ENCODE measurements at regions not wholly inside any gene's neighbourhood (a gene's known extent, or its start where the extent isn't known, plus 50 kb on each side); places are given as distances from the start of the nearest gene placed in this dataset.

- RAD21 ChIA-PET (ENCODE audit: low non-redundant PET in 1 of 2, low total read pairs in 2 of 2, uncharacterized antibody in 2 of 2, unreplicated experiment in 2 of 2) = no interaction called here
- ATAC-seq = no peak; the same call in 1 of the 2 replicates
- H3K27ac ChIP-seq (ENCODE audit: low read depth, low read length) = no peak overlapping the region
Measured at GRCh38 chr22:48605856-48606481, 1221.7 kb downstream of the BRD1 start.

GRCh38 chr22:48605125-48605524 is 1222.5 kb downstream of the BRD1 start:
- Histone ChIP-seq H3K36me3 (ENCODE audit: control insufficient read depth in 1 of 2, insufficient read depth in 2 of 2, low read length in 2 of 2) (no peaks in the 10 kb centered on the region), H4K20me1 (ENCODE audit: insufficient read depth) (no peaks in the 10 kb centered on the region), H2AFZ (ENCODE audit: low read depth, low read length, poor library complexity, severe bottlenecking) (no peak overlapping the region), H3K27me3 (ENCODE audit: insufficient read depth, low read length) (no peaks in the 10 kb centered on the region), H3K9me2 (ENCODE audit: insufficient read depth) (no peaks in the 10 kb centered on the region), H3K4me3 (replicated peaks in 1 of 2; ENCODE audit: low read depth in 1 of 2, low read length in 2 of 2) (no peak overlapping the region), H3K27ac (ENCODE audit: low read depth, low read length) (no peak overlapping the region), H3K4me2 (ENCODE audit: low read length) (no peak overlapping the region), H3K4me1 (ENCODE audit: control insufficient read depth in 1 of 2, insufficient read depth in 2 of 2, low read length in 2 of 2) (peaks cover 0 to 7% of the 10 kb centered on the region in 2 experiments; a peak in 1 of 4 replicates), H3K79me2 (ENCODE audit: insufficient read depth, low read length) (no peaks in the 10 kb centered on the region), H3K9me3 (ENCODE audit: control insufficient read depth in 1 of 2, insufficient read depth in 1 of 2, low read depth in 1 of 2, low read length in 2 of 2) (peaks cover 0 to 5% of the 10 kb centered on the region in 2 experiments; a peak in 2 of 4 replicates), H3K9ac (ENCODE audit: low read length) (no peak overlapping the region)
- no TSS peak for BruUV-seq (replicated peaks)
- CTCF ChIA-PET = no interaction called here
- DNase-seq (ENCODE audit: low read depth, low spot score) (no peak), ATAC-seq (no peak)
- POLR2A ChIA-PET = no interaction called here
- intact Hi-C loops (cut with micrococcal nuclease) = no loop called here
- RAD21 ChIA-PET (ENCODE audit: low non-redundant PET in 1 of 2, low total read pairs in 2 of 2, uncharacterized antibody in 2 of 2, unreplicated experiment in 2 of 2) = no interaction called here
- TF ChIP-seq SP1 (IDR thresholded peaks at IDR 0.05; ENCODE audit: low read depth) (no peak), REST (IDR thresholded peaks at IDR 0.05; ENCODE audit: low read depth) (no peak), ZFX (IDR thresholded peaks at IDR 0.05) (no peak), JUND (IDR thresholded peaks at IDR 0.05) (no peak), CEBPB (IDR thresholded peaks at IDR 0.05; ENCODE audit: low read depth) (no peak), EZH2 (IDR thresholded peaks at IDR 0.05) (no peak), POLR2A (IDR thresholded peaks at IDR 0.05; ENCODE audit: borderline replicate concordance, extremely low read depth, insufficient read depth, insufficient read length) (no peak), CTCF (IDR thresholded peaks at IDR 0.05 in 2 of 3, conservative IDR thresholded peaks at IDR 0.05 in 1 of 3; ENCODE audit: borderline replicate concordance in 1 of 3, insufficient read depth in 1 of 3, low read depth in 2 of 3, low read length in 2 of 3) (no peak), FOSL1 (IDR thresholded peaks at IDR 0.05; ENCODE audit: low read depth) (no peak), EZH2phosphoT487 (IDR thresholded peaks at IDR 0.05; ENCODE audit: borderline replicate concordance) (no peak), ZBTB33 (IDR thresholded peaks at IDR 0.05; ENCODE audit: extremely low read depth, insufficient replicate concordance, low read length) (no peak), RAD21 (IDR thresholded peaks at IDR 0.05; ENCODE audit: low read depth) (no peak)

More at GRCh38 chr22:48605856-48606481, 1221.7 kb downstream of the BRD1 start:
- TF ChIP-seq JUND (IDR thresholded peaks at IDR 0.05) (0 out of 2 replicates have a peak, but pooled peaks have one; percentile 13), FOSL1 (IDR thresholded peaks at IDR 0.05; ENCODE audit: low read depth) (no peak; the same call in 1 of the 2 replicates)
- Histone ChIP-seq H3K4me2 (ENCODE audit: low read length) (peak overlapping the region; percentile 9; the same call in 1 of the 2 replicates), H3K9me3 (ENCODE audit: control insufficient read depth in 1 of 2, insufficient read depth in 1 of 2, low read depth in 1 of 2, low read length in 2 of 2) (peaks cover 0 to 5% of the 10 kb centered on the region in 2 experiments; a peak in 2 of 4 replicates), H3K36me3 (ENCODE audit: control insufficient read depth in 1 of 2, insufficient read depth in 2 of 2, low read length in 2 of 2) (no peaks in the 10 kb centered on the region), H4K20me1 (ENCODE audit: insufficient read depth) (no peaks in the 10 kb centered on the region), H3K27me3 (ENCODE audit: insufficient read depth, low read length) (no peaks in the 10 kb centered on the region), H2AFZ (ENCODE audit: low read depth, low read length, poor library complexity, severe bottlenecking) (no peak overlapping the region), H3K4me3 (replicated peaks in 1 of 2; ENCODE audit: low read depth in 1 of 2, low read length in 2 of 2) (no peak overlapping the region), H3K9ac (ENCODE audit: low read length) (no peak overlapping the region), H3K4me1 (ENCODE audit: control insufficient read depth in 1 of 2, insufficient read depth in 2 of 2, low read length in 2 of 2) (peaks cover 0 to 7% of the 10 kb centered on the region in 2 experiments; a peak in 1 of 4 replicates), H3K9me2 (ENCODE audit: insufficient read depth) (no peaks in the 10 kb centered on the region), H3K79me2 (ENCODE audit: insufficient read depth, low read length) (no peaks in the 10 kb centered on the region)
- ChIA-PET POLR2A (no interaction called here), CTCF (no interaction called here)
- intact Hi-C loops (cut with micrococcal nuclease) = no loop called here
- no peak for DNase-seq (ENCODE audit: low read depth, low spot score)
- no TSS peak for BruUV-seq (replicated peaks)
